ENCODE measurements at regions not wholly inside any gene's neighbourhood (a gene's known extent, or its start where the extent isn't known, plus 50 kb on each side); places are given as distances from the start of the nearest gene placed in this dataset.

DNA sequence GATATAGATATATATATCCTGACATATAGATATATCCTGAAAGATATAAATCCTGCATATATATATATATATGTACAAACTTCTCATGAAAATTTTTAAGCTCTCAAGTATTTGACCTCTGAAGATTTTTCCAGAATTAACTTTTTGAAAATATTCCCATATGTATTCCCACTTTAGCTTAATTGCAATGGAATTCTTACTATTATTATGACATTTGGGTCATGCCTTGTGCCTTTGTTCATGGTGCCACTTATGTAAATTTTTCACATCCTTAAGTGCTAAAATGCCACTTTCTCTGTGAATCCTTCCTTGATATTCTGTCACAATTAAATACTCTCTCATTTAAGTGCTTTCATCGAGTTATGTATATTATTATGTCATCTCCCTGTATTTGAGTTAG, 398.2 kb upstream of the SEL1L start (continued):
- TF ChIP-seq ZNF394 (tag by site-specific recombination; IDR thresholded peaks at IDR 0.05; ENCODE audit: borderline replicate concordance) (no peak), ZNF354C (tag by site-specific recombination; IDR thresholded peaks at IDR 0.05; ENCODE audit: borderline replicate concordance, low read depth) (no peak), ZNF335 (tag by site-specific recombination; conservative IDR thresholded peaks at IDR 0.05) (no peak)

DNA sequence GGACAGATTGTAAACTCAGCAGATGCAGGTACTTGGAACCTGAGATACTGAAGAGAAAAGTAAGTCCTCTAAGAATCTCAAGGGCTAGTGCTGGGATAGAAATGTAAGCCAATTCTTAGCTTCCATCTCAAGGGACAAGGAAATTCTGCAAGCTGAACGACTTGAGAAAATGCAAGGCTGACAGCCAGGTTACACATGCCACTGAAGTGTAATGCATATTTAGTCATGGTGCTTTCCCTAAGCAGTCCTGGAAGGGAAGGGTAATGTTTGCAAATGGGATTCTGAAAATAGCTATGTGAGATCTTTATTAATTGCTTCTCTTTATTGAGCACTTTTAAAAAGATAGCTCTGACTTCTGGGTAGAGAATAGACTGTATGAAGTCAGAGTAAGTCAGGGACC, 402.7 kb upstream of the SEL1L start:
- TF ChIP-seq ZNF155 (tag by site-specific recombination; IDR thresholded peaks at IDR 0.05) (no peak), ZNF24 (tag by site-specific recombination; IDR thresholded peaks at IDR 0.05) (no peak), ZFP41 (tag by site-specific recombination; IDR thresholded peaks at IDR 0.05; ENCODE audit: borderline replicate concordance) (no peak), ZNF658 (tag by site-specific recombination; IDR thresholded peaks at IDR 0.05) (no peak), ZNF791 (tag by site-specific recombination; IDR thresholded peaks at IDR 0.05) (no peak), ZNF560 (tag by site-specific recombination; IDR thresholded peaks at IDR 0.05; ENCODE audit: borderline replicate concordance) (no peak), ZBTB21 (tag by site-specific recombination; IDR thresholded peaks at IDR 0.05) (no peak), ZNF23 (tag by site-specific recombination; IDR thresholded peaks at IDR 0.05; ENCODE audit: borderline replicate concordance) (no peak), ZNF785 (tag by site-specific recombination; IDR thresholded peaks at IDR 0.05) (no peak), ZIC2 (tag by site-specific recombination; IDR thresholded peaks at IDR 0.05) (no peak)
- TF ChIP-seq, protein P1, sequence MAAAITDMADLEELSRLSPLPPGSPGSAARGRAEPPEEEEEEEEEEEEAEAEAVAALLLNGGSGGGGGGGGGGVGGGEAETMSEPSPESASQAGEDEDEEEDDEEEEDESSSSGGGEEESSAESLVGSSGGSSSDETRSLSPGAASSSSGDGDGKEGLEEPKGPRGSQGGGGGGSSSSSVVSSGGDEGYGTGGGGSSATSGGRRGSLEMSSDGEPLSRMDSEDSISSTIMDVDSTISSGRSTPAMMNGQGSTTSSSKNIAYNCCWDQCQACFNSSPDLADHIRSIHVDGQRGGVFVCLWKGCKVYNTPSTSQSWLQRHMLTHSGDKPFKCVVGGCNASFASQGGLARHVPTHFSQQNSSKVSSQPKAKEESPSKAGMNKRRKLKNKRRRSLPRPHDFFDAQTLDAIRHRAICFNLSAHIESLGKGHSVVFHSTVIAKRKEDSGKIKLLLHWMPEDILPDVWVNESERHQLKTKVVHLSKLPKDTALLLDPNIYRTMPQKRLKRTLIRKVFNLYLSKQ (tag by site-specific recombination; IDR thresholded peaks at IDR 0.05; ENCODE audit: borderline replicate concordance) = no peak
- TF ChIP-seq, protein P2, sequence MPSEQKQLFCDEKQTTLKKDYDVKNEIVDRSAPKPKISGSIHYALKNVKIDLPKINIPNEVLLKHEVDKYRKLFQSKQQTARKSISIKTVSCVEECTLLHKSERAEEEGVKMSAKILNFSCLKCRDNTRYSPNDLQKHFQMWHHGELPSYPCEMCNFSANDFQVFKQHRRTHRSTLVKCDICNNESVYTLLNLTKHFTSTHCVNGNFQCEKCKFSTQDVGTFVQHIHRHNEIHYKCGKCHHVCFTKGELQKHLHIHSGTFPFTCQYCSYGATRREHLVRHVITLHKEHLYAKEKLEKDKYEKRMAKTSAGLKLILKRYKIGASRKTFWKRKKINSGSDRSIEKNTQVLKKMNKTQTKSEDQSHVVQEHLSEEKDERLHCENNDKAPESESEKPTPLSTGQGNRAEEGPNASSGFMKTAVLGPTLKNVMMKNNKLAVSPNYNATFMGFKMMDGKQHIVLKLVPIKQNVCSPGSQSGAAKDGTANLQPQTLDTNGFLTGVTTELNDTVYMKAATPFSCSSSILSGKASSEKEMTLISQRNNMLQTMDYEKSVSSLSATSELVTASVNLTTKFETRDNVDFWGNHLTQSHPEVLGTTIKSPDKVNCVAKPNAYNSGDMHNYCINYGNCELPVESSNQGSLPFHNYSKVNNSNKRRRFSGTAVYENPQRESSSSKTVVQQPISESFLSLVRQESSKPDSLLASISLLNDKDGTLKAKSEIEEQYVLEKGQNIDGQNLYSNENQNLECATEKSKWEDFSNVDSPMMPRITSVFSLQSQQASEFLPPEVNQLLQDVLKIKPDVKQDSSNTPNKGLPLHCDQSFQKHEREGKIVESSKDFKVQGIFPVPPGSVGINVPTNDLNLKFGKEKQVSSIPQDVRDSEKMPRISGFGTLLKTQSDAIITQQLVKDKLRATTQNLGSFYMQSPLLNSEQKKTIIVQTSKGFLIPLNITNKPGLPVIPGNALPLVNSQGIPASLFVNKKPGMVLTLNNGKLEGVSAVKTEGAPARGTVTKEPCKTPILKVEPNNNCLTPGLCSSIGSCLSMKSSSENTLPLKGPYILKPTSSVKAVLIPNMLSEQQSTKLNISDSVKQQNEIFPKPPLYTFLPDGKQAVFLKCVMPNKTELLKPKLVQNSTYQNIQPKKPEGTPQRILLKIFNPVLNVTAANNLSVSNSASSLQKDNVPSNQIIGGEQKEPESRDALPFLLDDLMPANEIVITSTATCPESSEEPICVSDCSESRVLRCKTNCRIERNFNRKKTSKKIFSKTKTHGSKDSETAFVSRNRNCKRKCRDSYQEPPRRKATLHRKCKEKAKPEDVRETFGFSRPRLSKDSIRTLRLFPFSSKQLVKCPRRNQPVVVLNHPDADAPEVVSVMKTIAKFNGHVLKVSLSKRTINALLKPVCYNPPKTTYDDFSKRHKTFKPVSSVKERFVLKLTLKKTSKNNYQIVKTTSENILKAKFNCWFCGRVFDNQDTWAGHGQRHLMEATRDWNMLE (tag by site-specific recombination; conservative IDR thresholded peaks at IDR 0.05; ENCODE audit: low read depth) = no peak
- TF ChIP-seq, protein P3, sequence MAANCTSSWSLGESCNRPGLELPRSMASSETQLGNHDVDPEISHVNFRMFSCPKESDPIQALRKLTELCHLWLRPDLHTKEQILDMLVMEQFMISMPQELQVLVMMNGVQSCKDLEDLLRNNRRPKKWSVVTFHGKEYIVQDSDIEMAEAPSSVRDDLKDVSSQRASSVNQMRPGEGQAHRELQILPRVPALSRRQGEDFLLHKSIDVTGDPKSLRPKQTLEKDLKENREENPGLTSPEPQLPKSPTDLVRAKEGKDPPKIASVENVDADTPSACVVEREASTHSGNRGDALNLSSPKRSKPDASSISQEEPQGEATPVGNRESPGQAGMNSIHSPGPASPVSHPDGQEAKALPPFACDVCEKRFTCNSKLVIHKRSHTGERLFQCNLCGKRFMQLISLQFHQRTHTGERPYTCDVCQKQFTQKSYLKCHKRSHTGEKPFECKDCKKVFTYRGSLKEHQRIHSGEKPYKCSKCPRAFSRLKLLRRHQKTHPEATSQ (tag by site-specific recombination; IDR thresholded peaks at IDR 0.05) = no peak
- TF ChIP-seq, protein P4, sequence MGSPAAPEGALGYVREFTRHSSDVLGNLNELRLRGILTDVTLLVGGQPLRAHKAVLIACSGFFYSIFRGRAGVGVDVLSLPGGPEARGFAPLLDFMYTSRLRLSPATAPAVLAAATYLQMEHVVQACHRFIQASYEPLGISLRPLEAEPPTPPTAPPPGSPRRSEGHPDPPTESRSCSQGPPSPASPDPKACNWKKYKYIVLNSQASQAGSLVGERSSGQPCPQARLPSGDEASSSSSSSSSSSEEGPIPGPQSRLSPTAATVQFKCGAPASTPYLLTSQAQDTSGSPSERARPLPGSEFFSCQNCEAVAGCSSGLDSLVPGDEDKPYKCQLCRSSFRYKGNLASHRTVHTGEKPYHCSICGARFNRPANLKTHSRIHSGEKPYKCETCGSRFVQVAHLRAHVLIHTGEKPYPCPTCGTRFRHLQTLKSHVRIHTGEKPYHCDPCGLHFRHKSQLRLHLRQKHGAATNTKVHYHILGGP (tag by site-specific recombination; IDR thresholded peaks at IDR 0.05) = no peak
- Histone ChIP-seq H3K9me3 (ENCODE audit: control insufficient read depth, insufficient read depth, low read depth, low read length) (no peaks in the 10 kb centered on the region), H3K4me1 (ENCODE audit: control insufficient read depth, insufficient read depth, low read length) (no peaks in the 10 kb centered on the region), H3K36me3 (ENCODE audit: control insufficient read depth in 2 of 2, insufficient read depth in 1 of 2, low read length in 2 of 2) (no peaks in the 10 kb centered on the region), H3K27ac (ENCODE audit: extremely low read depth, low read depth, low read length) (no peak overlapping the region), H3K4me3 (ENCODE audit: low read depth, low read length) (no peak overlapping the region)
- CTCF ChIA-PET = interaction anchor here (0.6 kb wide), 1 partner anchor 311 kb away, joined by 5 read pairs; no protein-coding TSS in a partner anchor
- POLR2A ChIA-PET = no interaction called here
